ENCODE measurements at regions not wholly inside any gene's neighbourhood (a gene's known extent, or its start where the extent isn't known, plus 50 kb on each side); places are given as distances from the start of the nearest gene placed in this dataset.
"Not testable (repeated sequence)": the region's sequence is repeated elsewhere in the genome, so short reads cannot be mapped to it uniquely, and the experiment has no call there.

GRCh38 chr4:14918336-14918735 is 83.9 kb upstream of the CPEB2 start:
- DNase-seq (ENCODE audit: low spot score) = no peak
- TF ChIP-seq CTCF (IDR thresholded peaks at IDR 0.05; ENCODE audit: extremely low read depth, missing control alignments) = no peak

GRCh38 chr4:14919785-14920184 is 82.5 kb upstream of the CPEB2 start:
- no peak for TF ChIP-seq CTCF (IDR thresholded peaks at IDR 0.05; ENCODE audit: extremely low read depth, missing control alignments)

GRCh38 chr4:14920237-14920636 is 82.0 kb upstream of the CPEB2 start:
- no peak for TF ChIP-seq CTCF (IDR thresholded peaks at IDR 0.05; ENCODE audit: extremely low read depth, missing control alignments)
- no peak for DNase-seq (ENCODE audit: low spot score)

More at GRCh38 chr4:14919785-14920184, 82.5 kb upstream of the CPEB2 start:
- DNase-seq (ENCODE audit: low spot score) = no peak

GRCh38 chr4:14920759-14921320 is 81.4 kb upstream of the CPEB2 start:
- no peak for DNase-seq (ENCODE audit: low spot score)
- TF ChIP-seq CTCF (IDR thresholded peaks at IDR 0.05; ENCODE audit: extremely low read depth, missing control alignments) = no peak

- not testable (repeated sequence) for DNase-seq (ENCODE audit: low spot score)
Observed at GRCh38 chr4:14921781-14922180, 80.5 kb upstream of the CPEB2 start.

GRCh38 chr4:14924076-14924811 is 78.0 kb upstream of the CPEB2 start:
- no peak for TF ChIP-seq CTCF (IDR thresholded peaks at IDR 0.05; ENCODE audit: extremely low read depth, missing control alignments)
- DNase-seq (ENCODE audit: low spot score) = no peak

- no peak for TF ChIP-seq CTCF (IDR thresholded peaks at IDR 0.05; ENCODE audit: extremely low read depth, missing control alignments)
Observed at GRCh38 chr4:14924812-14925344, 77.4 kb upstream of the CPEB2 start.

More at GRCh38 chr4:14924812-14925344, 77.4 kb upstream of the CPEB2 start:
- DNase-seq (ENCODE audit: low spot score) = no peak

All from GM20000 (cell line).